T-helper 2 cell treated with Interferon-gamma antibody and Interleukin-4, amounts not matched to agents 5 μg/mL and 100 μg/mL, for 36 hours (primary cell): ENCODE measurements at regions not wholly inside any gene's neighbourhood (a gene's known extent, or its start where the extent isn't known, plus 50 kb on each side); places are given as distances from the start of the nearest gene placed in this dataset.
"Not testable (repeated sequence)": the region's sequence is repeated elsewhere in the genome, so short reads cannot be mapped to it uniquely, and the experiment has no call there.

Experiments used
- DNase-seq: peaks from one replicate; pipeline ENCODE4 v3.0.0; 2021; ENCODE audit warnings: low spot score
- H3K27ac Mint-ChIP-seq: one replicate; pipeline ENCODE4 v1.8.0; 2021; ENCODE audit warnings: mild to moderate bottlenecking, mixed read lengths
- H3K27me3 Mint-ChIP-seq: one replicate; pipeline ENCODE4 v1.8.0; 2021; ENCODE audit warnings: low read depth, mixed read lengths
- H3K36me3 Mint-ChIP-seq: one replicate; pipeline ENCODE4 v1.8.0; 2021; ENCODE audit warnings: low read depth, mixed read lengths
- H3K4me1 Mint-ChIP-seq: one replicate; pipeline ENCODE4 v1.8.0; 2021; ENCODE audit warnings: low read depth, mixed read lengths
- H3K4me3 Mint-ChIP-seq: one replicate; pipeline ENCODE4 v1.8.0; 2022; ENCODE audit warnings: mild to moderate bottlenecking, moderate library complexity, mixed read lengths
- H3K9me3 Mint-ChIP-seq: one replicate; pipeline ENCODE4 v1.8.0; 2021; ENCODE audit warnings: mixed read lengths

DNA sequence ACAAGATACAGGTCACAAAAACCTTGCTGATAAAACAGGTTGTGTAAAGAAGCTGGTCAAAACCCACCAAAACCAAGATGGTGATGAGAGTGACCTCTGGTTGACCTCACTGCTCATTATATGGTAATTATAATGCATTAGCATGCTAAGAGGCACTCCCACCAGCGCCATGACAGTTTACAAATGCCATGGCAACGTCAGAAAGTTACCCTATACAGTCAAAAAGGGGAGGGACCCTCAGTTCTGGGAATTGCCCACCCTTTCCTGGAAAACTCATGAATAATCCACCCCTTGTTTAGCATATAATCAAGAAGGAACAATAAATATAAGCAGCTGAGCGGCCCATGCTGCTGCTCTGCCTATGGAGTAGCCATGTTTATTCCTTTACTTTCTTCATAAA, 434.1 kb downstream of the ZNF536 start:
- no peak for DNase-seq
- Mint-ChIP-seq H3K9me3 (no peaks in the 10 kb centered on the region), H3K36me3 (no peaks in the 10 kb centered on the region), H3K27ac (no peak overlapping the region), H3K4me1 (no peaks in the 10 kb centered on the region), H3K27me3 (no peaks in the 10 kb centered on the region), H3K4me3 (no peak overlapping the region)

DNA sequence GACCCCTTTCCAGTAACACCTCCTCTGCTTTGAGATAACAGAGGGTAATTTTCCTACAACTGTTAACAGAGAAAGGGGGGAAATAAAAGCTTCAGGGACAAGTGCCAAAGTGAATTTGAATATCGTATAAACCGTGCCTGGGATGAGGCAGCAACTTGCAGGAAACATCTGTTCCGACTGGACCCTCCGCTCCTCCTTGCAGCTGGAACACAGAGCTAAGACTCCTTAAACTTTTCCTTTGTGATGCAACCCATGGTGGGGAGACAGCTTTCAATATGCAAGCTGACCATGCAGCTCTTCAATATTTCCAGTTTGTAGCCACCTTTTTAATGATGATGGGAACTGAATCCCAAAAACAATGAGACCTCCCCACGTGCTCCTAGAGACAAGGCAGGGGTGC, 432.6 kb downstream of the ZNF536 start:
- Mint-ChIP-seq H3K36me3 (no peaks in the 10 kb centered on the region), H3K4me3 (no peak overlapping the region), H3K27me3 (no peaks in the 10 kb centered on the region), H3K27ac (no peak overlapping the region), H3K4me1 (no peaks in the 10 kb centered on the region), H3K9me3 (no peaks in the 10 kb centered on the region)
- no peak for DNase-seq

DNA sequence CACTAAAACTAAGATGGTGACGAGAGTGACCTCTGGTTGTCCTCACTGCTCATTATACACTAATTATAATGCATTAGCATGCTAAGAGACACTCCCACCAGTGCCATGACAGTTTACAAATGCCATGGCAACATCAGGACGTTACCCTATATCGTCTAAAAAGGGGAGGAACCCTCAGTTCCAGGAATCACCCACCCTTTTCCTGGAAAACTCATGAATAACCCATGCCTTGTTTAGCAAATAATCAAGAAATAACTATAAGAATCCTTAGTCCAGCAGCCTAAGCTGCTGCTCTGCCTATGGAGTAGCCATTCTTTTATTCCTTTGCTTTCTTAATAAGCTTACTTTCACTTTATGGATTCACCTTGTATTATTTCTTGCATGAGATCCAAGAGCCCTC, 432.1 kb downstream of the ZNF536 start:
- H3K4me1 Mint-ChIP-seq, H3K27me3 Mint-ChIP-seq, H3K27ac Mint-ChIP-seq, H3K36me3 Mint-ChIP-seq, DNase-seq, H3K4me3 Mint-ChIP-seq, H3K9me3 Mint-ChIP-seq: not testable (repeated sequence)

GRCh38 chr19:30802424-30803013, 430.3 kb downstream of the ZNF536 start:
- H3K9me3 Mint-ChIP-seq: no peaks in the 10 kb centered on the region
- no peak overlapping the region for H3K27ac Mint-ChIP-seq
- H3K4me3 Mint-ChIP-seq: no peak overlapping the region
- H3K36me3 Mint-ChIP-seq: no peaks in the 10 kb centered on the region
- no peaks in the 10 kb centered on the region for H3K4me1 Mint-ChIP-seq
- no peak for DNase-seq
- no peaks in the 10 kb centered on the region for H3K27me3 Mint-ChIP-seq

DNA sequence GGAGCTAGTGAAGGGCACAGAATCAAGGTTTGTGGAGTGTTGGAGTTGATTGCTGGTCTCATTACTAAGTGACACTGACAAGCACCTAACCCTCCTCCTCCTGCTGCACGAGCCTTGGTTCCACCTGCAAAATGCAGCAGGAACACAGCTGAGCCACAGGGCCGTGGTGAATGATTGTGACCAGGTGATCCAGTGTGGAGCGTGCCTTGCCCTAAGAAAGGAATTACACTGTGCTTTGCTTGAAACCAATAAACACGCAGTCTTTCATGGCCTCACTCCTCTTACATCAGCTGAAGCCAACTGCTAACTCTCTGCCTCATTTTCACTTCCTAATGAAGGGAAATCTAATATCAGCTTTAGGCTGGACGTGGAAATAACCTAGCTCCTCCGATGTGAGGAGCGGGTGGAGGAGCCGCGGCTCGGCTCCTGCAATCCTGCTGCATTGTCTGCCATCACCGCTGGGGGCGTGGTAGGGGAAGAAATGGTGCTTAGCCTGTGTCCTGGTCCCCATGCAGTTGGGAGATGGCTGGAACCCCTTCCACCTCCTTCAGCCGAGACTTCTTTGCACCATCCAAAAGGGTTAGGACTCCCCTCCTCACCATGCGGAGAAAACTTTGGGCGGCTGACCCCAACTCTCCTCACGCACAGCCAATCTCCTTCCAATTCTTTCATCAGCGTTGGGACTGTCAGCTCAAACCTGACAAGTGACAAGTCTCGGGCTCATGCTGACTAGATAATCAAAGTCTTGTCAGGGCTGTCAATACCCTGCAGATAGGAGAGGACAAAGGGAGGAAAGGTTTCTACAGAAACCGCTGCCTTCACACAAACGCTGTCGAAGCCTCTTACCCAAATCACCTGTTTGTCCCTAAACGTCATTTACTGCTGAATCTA, 427.9 kb downstream of the ZNF536 start:
- H3K36me3 Mint-ChIP-seq: no peaks in the 10 kb centered on the region
- no peaks in the 10 kb centered on the region for H3K4me1 Mint-ChIP-seq
- no peaks in the 10 kb centered on the region for H3K27me3 Mint-ChIP-seq
- H3K27ac Mint-ChIP-seq: no peak overlapping the region
- H3K4me3 Mint-ChIP-seq: no peak overlapping the region
- H3K9me3 Mint-ChIP-seq: no peaks in the 10 kb centered on the region
- no peak for DNase-seq

DNA sequence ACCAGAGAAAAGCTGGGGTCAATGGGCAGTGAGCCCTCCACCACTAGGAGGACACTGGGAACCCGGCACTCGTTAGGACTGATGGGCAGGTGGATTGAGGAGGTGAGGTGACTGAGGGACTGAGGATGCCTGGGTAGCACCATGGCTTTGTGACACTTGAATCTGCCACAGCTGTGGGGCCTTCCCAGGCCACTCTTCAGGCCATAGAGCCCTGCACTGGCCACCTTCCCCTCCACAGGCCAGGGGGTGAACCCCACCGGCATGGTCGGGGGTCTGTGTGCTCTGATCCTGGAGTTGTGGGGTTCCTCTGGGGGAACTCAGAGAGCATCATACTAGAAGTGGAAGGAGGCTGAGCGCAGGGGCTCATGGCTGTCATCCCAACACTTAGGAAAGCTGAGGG, 423.5 kb downstream of the ZNF536 start:
- no peaks in the 10 kb centered on the region for H3K36me3 Mint-ChIP-seq
- no peak for DNase-seq
- H3K4me1 Mint-ChIP-seq: no peaks in the 10 kb centered on the region
- no peak overlapping the region for H3K27ac Mint-ChIP-seq
- H3K4me3 Mint-ChIP-seq: no peak overlapping the region
- no peaks in the 10 kb centered on the region for H3K9me3 Mint-ChIP-seq
- no peaks in the 10 kb centered on the region for H3K27me3 Mint-ChIP-seq

GRCh38 chr19:30792561-30793505, 420.6 kb downstream of the ZNF536 start:
- H3K27ac Mint-ChIP-seq: no peak overlapping the region
- no peaks in the 10 kb centered on the region for H3K4me1 Mint-ChIP-seq
- H3K9me3 Mint-ChIP-seq: no peaks in the 10 kb centered on the region
- no peak overlapping the region for H3K4me3 Mint-ChIP-seq
- DNase-seq: no peak
- no peaks in the 10 kb centered on the region for H3K36me3 Mint-ChIP-seq
- no peaks in the 10 kb centered on the region for H3K27me3 Mint-ChIP-seq

DNA sequence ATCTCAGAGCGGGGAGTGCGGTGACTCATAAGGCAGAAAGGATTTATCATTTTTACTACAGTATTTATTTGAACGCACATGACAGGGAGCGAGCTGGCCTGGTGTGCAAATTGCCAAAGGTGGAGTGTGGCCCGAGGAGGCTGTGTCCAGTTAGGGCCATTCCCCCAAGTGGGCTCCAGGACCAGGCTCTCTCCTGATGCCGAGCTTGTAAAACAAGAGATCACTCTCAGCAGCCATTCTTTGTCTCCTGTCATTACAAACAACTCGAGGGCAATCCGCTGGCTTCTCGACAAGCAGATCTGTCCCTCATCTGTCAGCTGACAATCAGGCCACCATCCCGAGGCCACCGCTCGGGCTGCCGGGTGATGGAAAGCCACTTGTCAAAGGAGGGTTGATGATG, 418.9 kb downstream of the ZNF536 start:
- Mint-ChIP-seq H3K4me1 (no peaks in the 10 kb centered on the region), H3K27me3 (no peaks in the 10 kb centered on the region), H3K36me3 (no peaks in the 10 kb centered on the region), H3K4me3 (no peak overlapping the region), H3K27ac (no peak overlapping the region), H3K9me3 (no peaks in the 10 kb centered on the region)
- no peak for DNase-seq

DNA sequence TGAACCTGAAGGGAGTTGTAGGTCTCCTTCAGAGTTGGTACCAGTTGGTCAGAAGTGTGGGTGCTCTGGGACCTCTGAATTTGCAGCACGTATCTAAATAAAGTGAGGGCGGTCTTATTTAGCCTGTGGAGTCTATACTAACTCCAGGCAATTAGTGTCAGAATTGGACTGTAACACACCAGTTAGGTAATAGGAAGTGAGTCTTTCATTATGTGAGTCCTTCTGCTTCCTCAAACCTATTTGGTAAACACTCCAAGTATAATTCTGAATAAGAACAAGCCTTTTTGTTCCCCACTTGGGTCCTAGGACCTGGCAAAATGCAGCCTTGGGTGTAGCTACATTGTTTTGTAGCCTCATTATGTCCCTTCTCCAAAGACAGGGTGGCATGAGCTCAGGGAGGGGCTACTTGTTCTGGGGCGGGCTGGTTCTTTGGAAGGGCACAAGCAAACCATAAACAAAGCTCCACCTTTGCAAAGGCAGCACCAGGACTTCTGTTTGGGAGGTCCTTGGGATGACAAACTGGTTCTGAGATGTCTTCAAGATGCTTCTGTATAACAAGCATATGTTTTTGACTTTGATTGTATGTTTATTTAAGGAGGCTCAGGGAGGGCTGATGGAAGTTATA, 418.0 kb downstream of the ZNF536 start:
- H3K4me3 Mint-ChIP-seq: no peak overlapping the region
- no peaks in the 10 kb centered on the region for H3K9me3 Mint-ChIP-seq
- H3K36me3 Mint-ChIP-seq: no peaks in the 10 kb centered on the region
- no peak for DNase-seq
- H3K4me1 Mint-ChIP-seq: no peaks in the 10 kb centered on the region
- H3K27ac Mint-ChIP-seq: no peak overlapping the region
- no peaks in the 10 kb centered on the region for H3K27me3 Mint-ChIP-seq

GRCh38 chr19:30788105-30788765, 416.1 kb downstream of the ZNF536 start:
- Mint-ChIP-seq H3K4me1 (no peaks in the 10 kb centered on the region), H3K27me3 (no peaks in the 10 kb centered on the region), H3K9me3 (no peaks in the 10 kb centered on the region), H3K27ac (no peak overlapping the region), H3K36me3 (no peaks in the 10 kb centered on the region), H3K4me3 (no peak overlapping the region)
- DNase-seq: no peak

DNA sequence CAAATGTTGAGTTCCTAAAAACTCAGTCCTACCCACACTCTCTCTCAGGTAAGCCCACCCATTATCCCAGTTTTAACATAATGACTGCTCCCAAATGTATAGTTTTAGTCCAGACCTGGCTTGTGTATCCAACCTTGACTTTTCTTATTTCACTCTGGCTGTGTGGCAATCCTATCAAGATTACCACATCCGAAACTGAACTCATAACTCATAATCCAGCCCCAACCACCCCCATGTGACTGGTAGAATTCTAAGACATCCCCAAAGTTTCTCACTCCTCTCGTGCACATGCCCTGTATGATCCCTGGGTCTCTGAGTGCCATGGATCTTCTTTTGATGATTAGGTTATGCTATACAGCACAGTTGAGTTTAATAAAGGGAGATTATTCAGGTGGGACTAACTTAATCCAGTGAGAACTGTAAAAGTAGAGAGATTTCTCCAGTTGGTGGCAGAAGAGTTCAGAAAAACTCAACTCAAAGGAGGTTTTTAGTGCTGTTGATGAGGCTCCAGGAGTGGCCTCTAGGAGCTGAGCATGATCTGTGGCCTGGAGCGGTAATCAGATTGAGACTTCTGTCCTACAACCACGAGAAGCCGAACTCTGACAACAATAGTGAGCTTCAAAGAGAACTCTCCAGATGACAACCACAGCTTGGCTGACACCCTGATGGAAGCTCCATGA, 413.4 kb downstream of the ZNF536 start:
- Mint-ChIP-seq H3K27me3 (no peaks in the 10 kb centered on the region), H3K36me3 (no peaks in the 10 kb centered on the region), H3K4me3 (no peak overlapping the region), H3K9me3 (no peaks in the 10 kb centered on the region), H3K4me1 (no peaks in the 10 kb centered on the region), H3K27ac (no peak overlapping the region)
- DNase-seq: no peak

DNA sequence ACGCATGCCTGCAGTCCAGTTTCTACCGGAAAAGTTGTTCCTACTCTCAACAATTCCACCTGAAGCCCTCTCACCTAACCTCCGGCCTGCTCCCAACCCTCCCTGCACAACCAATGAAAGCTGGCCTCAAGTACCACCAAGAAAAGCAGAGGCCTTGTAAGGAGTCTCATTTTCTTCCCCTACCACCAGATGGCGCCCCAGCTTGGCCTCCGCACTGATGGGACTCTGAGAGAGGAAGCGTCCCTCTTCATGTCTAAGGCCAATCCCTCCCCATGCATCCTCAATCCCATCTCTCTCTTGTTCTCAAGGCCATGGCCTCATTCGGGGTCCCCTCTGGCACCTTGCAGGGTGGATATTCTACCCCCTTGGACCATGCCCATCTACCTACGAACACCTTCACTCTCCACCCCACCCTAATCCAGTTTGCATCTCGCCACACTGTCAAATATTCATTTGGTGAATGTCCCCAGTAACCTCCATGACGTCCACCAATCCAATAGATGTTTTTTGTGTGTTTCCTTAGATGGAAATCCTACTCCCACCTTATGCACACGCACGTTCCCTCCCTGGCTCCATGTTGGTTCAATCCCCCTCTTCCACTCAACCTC, 412.8 kb downstream of the ZNF536 start:
- Mint-ChIP-seq H3K4me1 (no peaks in the 10 kb centered on the region), H3K9me3 (no peaks in the 10 kb centered on the region), H3K4me3 (no peak overlapping the region), H3K27me3 (no peaks in the 10 kb centered on the region), H3K27ac (no peak overlapping the region), H3K36me3 (no peaks in the 10 kb centered on the region)
- DNase-seq: peak; percentile 32

- DNase-seq: no peak
- no peaks in the 10 kb centered on the region for H3K9me3 Mint-ChIP-seq
Observed at GRCh38 chr19:30783936-30784335, 411.8 kb downstream of the ZNF536 start.

More at GRCh38 chr19:30783936-30784335, 411.8 kb downstream of the ZNF536 start:
- H3K36me3 Mint-ChIP-seq: no peaks in the 10 kb centered on the region
- no peaks in the 10 kb centered on the region for H3K27me3 Mint-ChIP-seq
- no peak overlapping the region for H3K27ac Mint-ChIP-seq
- H3K4me1 Mint-ChIP-seq: no peaks in the 10 kb centered on the region
- no peak overlapping the region for H3K4me3 Mint-ChIP-seq
